ENCODE measurements at regions not wholly inside any gene's neighbourhood (a gene's known extent, or its start where the extent isn't known, plus 50 kb on each side); places are given as distances from the start of the nearest gene placed in this dataset.

- no peaks in the 10 kb centered on the region for H3K27me3 ChIP-seq
- no peak for DNase-seq
- H3K4me1 ChIP-seq: no peaks in the 10 kb centered on the region
- H3K36me3 ChIP-seq: no peaks in the 10 kb centered on the region
- H3K4me3 ChIP-seq: no peak overlapping the region
- H3K9me3 ChIP-seq: peaks cover 0 to 4% (median 0%) of the 10 kb centered on the region in 3 donors
- intact Hi-C loops (cut with DNase I; ENCODE audit: low total_unique reads): no loop called here
- H3K27ac ChIP-seq: no peak overlapping the region
- no peak for TF ChIP-seq CTCF (IDR thresholded peaks at IDR 0.05)
Measured at GRCh38 chr12:33012226-33012625, 115.6 kb upstream of the PKP2 start.

- intact Hi-C loops (cut with DNase I; ENCODE audit: low total_unique reads): no loop called here
- no peak for DNase-seq
- H3K4me1 ChIP-seq: no peaks in the 10 kb centered on the region
- no peak for TF ChIP-seq CTCF (IDR thresholded peaks at IDR 0.05)
- H3K27me3 ChIP-seq: no peaks in the 10 kb centered on the region
- no peak overlapping the region for H3K4me3 ChIP-seq
- H3K36me3 ChIP-seq: no peaks in the 10 kb centered on the region
- no peak overlapping the region for H3K27ac ChIP-seq
- peaks cover 0 to 3% (median 0%) of the 10 kb centered on the region in 3 donors for H3K9me3 ChIP-seq
Measured at GRCh38 chr12:33006106-33006505, 109.5 kb upstream of the PKP2 start.

- H3K27ac ChIP-seq: no peak overlapping the region
- intact Hi-C loops (cut with DNase I; ENCODE audit: low total_unique reads): no loop called here
- H3K36me3 ChIP-seq: no peaks in the 10 kb centered on the region
- peaks cover 0 to 3% (median 0%) of the 10 kb centered on the region in 3 donors for H3K9me3 ChIP-seq
- no peak overlapping the region for H3K4me3 ChIP-seq
- H3K4me1 ChIP-seq: no peaks in the 10 kb centered on the region
- DNase-seq: no peak
- H3K27me3 ChIP-seq: no peaks in the 10 kb centered on the region
- TF ChIP-seq CTCF (IDR thresholded peaks at IDR 0.05): no peak
Measured at GRCh38 chr12:33000016-33000415, 103.4 kb upstream of the PKP2 start.

- Histone ChIP-seq H3K36me3 (no peaks in the 10 kb centered on the region), H3K9me3 (no peaks in the 10 kb centered on the region), H3K4me1 (no peaks in the 10 kb centered on the region), H3K27ac (no peak overlapping the region), H3K4me3 (no peak overlapping the region), H3K27me3 (no peaks in the 10 kb centered on the region)
- intact Hi-C loops (cut with DNase I; ENCODE audit: low total_unique reads): no loop called here
- no peak for TF ChIP-seq CTCF (IDR thresholded peaks at IDR 0.05)
- no peak for DNase-seq
Measured at GRCh38 chr12:32997471-32997870, 100.9 kb upstream of the PKP2 start.

- Histone ChIP-seq H3K4me1 (no peaks in the 10 kb centered on the region), H3K4me3 (no peak overlapping the region), H3K36me3 (no peaks in the 10 kb centered on the region), H3K27ac (no peak overlapping the region), H3K27me3 (no peaks in the 10 kb centered on the region), H3K9me3 (no peaks in the 10 kb centered on the region)
- no peak for TF ChIP-seq CTCF (IDR thresholded peaks at IDR 0.05)
- no peak for DNase-seq
- intact Hi-C loops (cut with DNase I; ENCODE audit: low total_unique reads): no loop called here
Measured at GRCh38 chr12:32995623-32996022, 99.0 kb upstream of the PKP2 start.

- intact Hi-C loops (cut with DNase I; ENCODE audit: low total_unique reads): no loop called here
- Histone ChIP-seq H3K27ac (no peak overlapping the region), H3K36me3 (no peaks in the 10 kb centered on the region), H3K27me3 (no peaks in the 10 kb centered on the region), H3K4me1 (no peaks in the 10 kb centered on the region), H3K4me3 (no peak overlapping the region), H3K9me3 (no peaks in the 10 kb centered on the region)
- no peak for TF ChIP-seq CTCF (IDR thresholded peaks at IDR 0.05)
- DNase-seq: no peak
Measured at GRCh38 chr12:32993404-32993803, 96.8 kb upstream of the PKP2 start.
